ENCODE measurements at regions not wholly inside any gene's neighbourhood (a gene's known extent, or its start where the extent isn't known, plus 50 kb on each side); places are given as distances from the start of the nearest gene placed in this dataset.

DNA sequence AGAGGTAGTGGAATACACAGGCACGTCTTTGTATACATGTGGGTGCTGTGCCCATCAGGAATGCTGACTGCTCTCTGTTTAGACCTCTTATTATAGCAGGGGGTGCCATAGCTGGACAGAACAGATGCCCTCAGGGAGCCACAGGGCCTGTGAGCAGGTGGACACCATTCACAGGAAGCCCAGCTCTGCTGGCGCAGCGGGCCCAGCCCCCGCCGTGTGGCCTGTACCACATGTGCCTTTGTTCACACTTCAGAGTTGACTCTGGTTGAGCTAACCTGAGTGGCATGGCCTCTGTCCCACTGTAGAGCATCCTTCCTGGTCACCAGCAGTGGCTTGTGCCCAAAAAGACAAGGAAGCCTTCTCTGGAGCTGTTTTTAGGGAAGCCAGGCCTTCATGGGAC is 730.9 kb upstream of the ID2 start:
- no peak overlapping the region for H3K27ac ChIP-seq (ENCODE audit: low read depth, low read length)
- no peaks in the 10 kb centered on the region for H4K20me1 ChIP-seq (ENCODE audit: control insufficient read depth, insufficient read depth, low read depth, low read length)
- no peak for TF ChIP-seq EZH2phosphoT487 (IDR thresholded peaks at IDR 0.05; ENCODE audit: borderline replicate concordance, low read length)
- TF ChIP-seq, protein P1, sequence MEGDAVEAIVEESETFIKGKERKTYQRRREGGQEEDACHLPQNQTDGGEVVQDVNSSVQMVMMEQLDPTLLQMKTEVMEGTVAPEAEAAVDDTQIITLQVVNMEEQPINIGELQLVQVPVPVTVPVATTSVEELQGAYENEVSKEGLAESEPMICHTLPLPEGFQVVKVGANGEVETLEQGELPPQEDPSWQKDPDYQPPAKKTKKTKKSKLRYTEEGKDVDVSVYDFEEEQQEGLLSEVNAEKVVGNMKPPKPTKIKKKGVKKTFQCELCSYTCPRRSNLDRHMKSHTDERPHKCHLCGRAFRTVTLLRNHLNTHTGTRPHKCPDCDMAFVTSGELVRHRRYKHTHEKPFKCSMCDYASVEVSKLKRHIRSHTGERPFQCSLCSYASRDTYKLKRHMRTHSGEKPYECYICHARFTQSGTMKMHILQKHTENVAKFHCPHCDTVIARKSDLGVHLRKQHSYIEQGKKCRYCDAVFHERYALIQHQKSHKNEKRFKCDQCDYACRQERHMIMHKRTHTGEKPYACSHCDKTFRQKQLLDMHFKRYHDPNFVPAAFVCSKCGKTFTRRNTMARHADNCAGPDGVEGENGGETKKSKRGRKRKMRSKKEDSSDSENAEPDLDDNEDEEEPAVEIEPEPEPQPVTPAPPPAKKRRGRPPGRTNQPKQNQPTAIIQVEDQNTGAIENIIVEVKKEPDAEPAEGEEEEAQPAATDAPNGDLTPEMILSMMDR (IDR thresholded peaks at IDR 0.05; ENCODE audit: low read depth, low read length, poor library complexity, severe bottlenecking): no peak
- no peaks in the 10 kb centered on the region for H3K36me3 ChIP-seq (ENCODE audit: control insufficient read depth, low read length)
- no peaks in the 10 kb centered on the region for H3K9me3 ChIP-seq (ENCODE audit: control insufficient read depth, insufficient read depth, low read length)
- no peaks in the 10 kb centered on the region for H3F3A ChIP-seq (ENCODE audit: control insufficient read depth, insufficient read depth)
- H3K4me3 ChIP-seq (ENCODE audit: low read length): no peak overlapping the region
- H3K27me3 ChIP-seq (ENCODE audit: control insufficient read depth, low read length): no peaks in the 10 kb centered on the region
- no peaks in the 10 kb centered on the region for H3K9me2 ChIP-seq (replicated peaks; ENCODE audit: control insufficient read depth, low read length)
- H3K4me1 ChIP-seq (ENCODE audit: control insufficient read depth, low read length): no peaks in the 10 kb centered on the region
- H3K4me2 ChIP-seq (ENCODE audit: low read length): no peak overlapping the region
- no peaks in the 10 kb centered on the region for H3K79me2 ChIP-seq (ENCODE audit: control insufficient read depth, low read length)

GRCh38 chr2:7951490-7951889 is 730.4 kb upstream of the ID2 start:
- Histone ChIP-seq H3K4me1 (ENCODE audit: control insufficient read depth, low read length) (no peaks in the 10 kb centered on the region), H3K9me2 (replicated peaks; ENCODE audit: control insufficient read depth, low read length) (no peaks in the 10 kb centered on the region), H3K4me2 (ENCODE audit: low read length) (no peak overlapping the region), H3K36me3 (ENCODE audit: control insufficient read depth, low read length) (no peaks in the 10 kb centered on the region), H3F3A (ENCODE audit: control insufficient read depth, insufficient read depth) (no peaks in the 10 kb centered on the region), H3K4me3 (ENCODE audit: low read length) (no peak overlapping the region), H3K79me2 (ENCODE audit: control insufficient read depth, low read length) (no peaks in the 10 kb centered on the region), H3K27ac (ENCODE audit: low read depth, low read length) (no peak overlapping the region), H3K27me3 (ENCODE audit: control insufficient read depth, low read length) (no peaks in the 10 kb centered on the region), H3K9me3 (ENCODE audit: control insufficient read depth, insufficient read depth, low read length) (no peaks in the 10 kb centered on the region), H4K20me1 (ENCODE audit: control insufficient read depth, insufficient read depth, low read depth, low read length) (no peaks in the 10 kb centered on the region)
- no peak for TF ChIP-seq EZH2phosphoT487 (IDR thresholded peaks at IDR 0.05; ENCODE audit: borderline replicate concordance, low read length)
- TF ChIP-seq, protein P1 (IDR thresholded peaks at IDR 0.05; ENCODE audit: low read depth, low read length, poor library complexity, severe bottlenecking): no peak

DNA sequence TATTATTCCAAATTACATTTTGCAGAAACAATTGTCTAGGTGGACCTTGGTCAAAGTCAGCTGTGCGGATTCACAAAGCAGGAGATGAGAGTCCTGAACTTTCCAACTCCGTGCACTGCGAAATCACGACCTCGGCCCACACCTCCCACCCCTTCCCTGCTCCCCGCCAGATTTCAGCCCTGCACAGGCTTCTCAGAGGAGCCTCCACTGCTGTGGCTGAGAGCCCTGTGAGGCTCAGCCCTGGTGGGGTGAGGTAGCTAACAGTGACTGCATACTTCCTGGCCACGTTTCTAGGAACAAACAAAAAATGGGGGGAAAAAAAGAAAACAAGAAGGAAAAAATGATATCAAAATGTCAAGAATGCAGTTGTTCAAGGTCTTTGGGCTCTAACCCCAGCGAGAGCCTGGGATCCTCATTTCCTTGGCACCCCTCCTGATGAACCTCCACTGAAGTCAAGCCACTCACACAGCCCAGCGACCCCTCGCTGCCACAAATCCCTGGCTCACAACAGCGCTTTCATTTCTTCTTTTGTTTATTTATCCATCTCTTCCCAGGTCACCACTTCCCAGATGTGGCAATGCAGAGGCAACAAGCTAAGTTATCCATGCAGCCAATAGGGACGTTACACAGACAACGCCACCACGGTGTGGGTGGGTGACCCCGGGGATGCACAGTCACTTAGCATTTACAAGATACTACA is 729.7 kb upstream of the ID2 start:
- H3K27me3 ChIP-seq (ENCODE audit: control insufficient read depth, low read length): no peaks in the 10 kb centered on the region
- no peaks in the 10 kb centered on the region for H3K9me2 ChIP-seq (replicated peaks; ENCODE audit: control insufficient read depth, low read length)
- H3K27ac ChIP-seq (ENCODE audit: low read depth, low read length): no peak overlapping the region
- H3K36me3 ChIP-seq (ENCODE audit: control insufficient read depth, low read length): no peaks in the 10 kb centered on the region
- H3K4me2 ChIP-seq (ENCODE audit: low read length): no peak overlapping the region
- TF ChIP-seq, protein P1 (IDR thresholded peaks at IDR 0.05; ENCODE audit: low read depth, low read length, poor library complexity, severe bottlenecking): no peak
- no peak for TF ChIP-seq EZH2phosphoT487 (IDR thresholded peaks at IDR 0.05; ENCODE audit: borderline replicate concordance, low read length)
- H3K9me3 ChIP-seq (ENCODE audit: control insufficient read depth, insufficient read depth, low read length): no peaks in the 10 kb centered on the region
- no peaks in the 10 kb centered on the region for H3F3A ChIP-seq (ENCODE audit: control insufficient read depth, insufficient read depth)
- H3K4me3 ChIP-seq (ENCODE audit: low read length): no peak overlapping the region
- no peaks in the 10 kb centered on the region for H4K20me1 ChIP-seq (ENCODE audit: control insufficient read depth, insufficient read depth, low read depth, low read length)
- H3K4me1 ChIP-seq (ENCODE audit: control insufficient read depth, low read length): no peaks in the 10 kb centered on the region
- H3K79me2 ChIP-seq (ENCODE audit: control insufficient read depth, low read length): no peaks in the 10 kb centered on the region

Measured in DOHH2 (cell line).